Keratinocyte (primary cell): ENCODE measurements at regions not wholly inside any gene's neighbourhood (a gene's known extent, or its start where the extent isn't known, plus 50 kb on each side); places are given as distances from the start of the nearest gene placed in this dataset.

Source experiments
- CTCF ChIP-seq, 3 experiments: IDR thresholded peaks in 1 of 3; conservative IDR thresholded peaks in 1 of 3; optimal IDR thresholded peaks in 1 of 3; 2 replicates in 2 of 3; 3 replicates in 1 of 3; pipeline versions ENCODE3 to v1.5.1; 2011; ENCODE audit warnings: low read length in 3 of 3, mild to moderate bottlenecking in 3 of 3, moderate library complexity in 2 of 3, control low read depth in 1 of 3, inconsistent platforms in 1 of 3; ENCODE audit not compliant: insufficient read depth in 2 of 3; ENCODE audit errors: extremely low read depth in 1 of 3
- EZH2 ChIP-seq: IDR thresholded peaks from one replicate; pipeline ENCODE4 v1.6.1; 2012; ENCODE audit warnings: inconsistent platforms, mild to moderate bottlenecking, low read length, moderate library complexity

GRCh38 chr5:24916863-24917262, 272.1 kb upstream of the CDH10 start:
- TF ChIP-seq CTCF (optimal IDR thresholded peaks at IDR 0.05 in 1 of 3, IDR thresholded peaks at IDR 0.05 in 1 of 3, conservative IDR thresholded peaks at IDR 0.05 in 1 of 3; ENCODE audit: extremely low read depth in 1 of 3, insufficient read depth in 2 of 3, low read length in 3 of 3) (no peak), EZH2 (no peak)
